GM12865 (cell line): ENCODE measurements at regions not wholly inside any gene's neighbourhood (a gene's known extent, or its start where the extent isn't known, plus 50 kb on each side); places are given as distances from the start of the nearest gene placed in this dataset.

Experiments
- DNase-seq: peaks from one replicate; pipeline ENCODE4 v3.0.0; 2010; ENCODE audit warnings: low read depth
- H3K4me3 ChIP-seq: 2 replicates; pipeline ENCODE4 v1.5.1; 2011; ENCODE audit warnings: mild to moderate bottlenecking, low read depth, low read length, control low read depth
- TF ChIP-seq, protein P1 (sequence below): IDR thresholded peaks from 2 replicates; pipeline ENCODE4 v1.5.1; 2011; ENCODE audit warnings: low read length, control low read depth, low read depth, inconsistent platforms; ENCODE audit not compliant: insufficient read depth; ENCODE audit errors: missing control alignments

DNA sequence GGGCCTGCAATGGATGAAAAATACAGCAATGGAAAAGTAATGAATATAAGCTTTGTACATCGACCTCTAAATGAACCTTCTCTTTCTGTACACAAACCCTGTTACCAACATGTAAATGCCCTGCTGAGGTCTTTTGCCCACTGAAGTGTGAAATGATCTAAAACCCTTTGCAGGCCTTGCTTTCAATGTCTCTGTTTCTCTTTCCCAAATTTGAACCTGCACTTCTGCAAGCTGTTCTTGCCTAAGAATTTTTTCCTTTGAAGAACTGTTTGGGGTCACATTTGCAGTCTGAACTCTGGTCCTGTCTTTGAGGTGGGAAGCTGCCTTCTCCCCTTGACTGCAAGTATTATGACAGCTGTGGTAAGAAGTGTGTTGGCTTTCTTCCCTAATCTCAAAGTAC is 1237.1 kb downstream of the FAM181B start:
- DNase-seq = no peak
- H3K4me3 ChIP-seq = no peak overlapping the region
- TF ChIP-seq, protein P1, sequence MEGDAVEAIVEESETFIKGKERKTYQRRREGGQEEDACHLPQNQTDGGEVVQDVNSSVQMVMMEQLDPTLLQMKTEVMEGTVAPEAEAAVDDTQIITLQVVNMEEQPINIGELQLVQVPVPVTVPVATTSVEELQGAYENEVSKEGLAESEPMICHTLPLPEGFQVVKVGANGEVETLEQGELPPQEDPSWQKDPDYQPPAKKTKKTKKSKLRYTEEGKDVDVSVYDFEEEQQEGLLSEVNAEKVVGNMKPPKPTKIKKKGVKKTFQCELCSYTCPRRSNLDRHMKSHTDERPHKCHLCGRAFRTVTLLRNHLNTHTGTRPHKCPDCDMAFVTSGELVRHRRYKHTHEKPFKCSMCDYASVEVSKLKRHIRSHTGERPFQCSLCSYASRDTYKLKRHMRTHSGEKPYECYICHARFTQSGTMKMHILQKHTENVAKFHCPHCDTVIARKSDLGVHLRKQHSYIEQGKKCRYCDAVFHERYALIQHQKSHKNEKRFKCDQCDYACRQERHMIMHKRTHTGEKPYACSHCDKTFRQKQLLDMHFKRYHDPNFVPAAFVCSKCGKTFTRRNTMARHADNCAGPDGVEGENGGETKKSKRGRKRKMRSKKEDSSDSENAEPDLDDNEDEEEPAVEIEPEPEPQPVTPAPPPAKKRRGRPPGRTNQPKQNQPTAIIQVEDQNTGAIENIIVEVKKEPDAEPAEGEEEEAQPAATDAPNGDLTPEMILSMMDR = no peak

DNA sequence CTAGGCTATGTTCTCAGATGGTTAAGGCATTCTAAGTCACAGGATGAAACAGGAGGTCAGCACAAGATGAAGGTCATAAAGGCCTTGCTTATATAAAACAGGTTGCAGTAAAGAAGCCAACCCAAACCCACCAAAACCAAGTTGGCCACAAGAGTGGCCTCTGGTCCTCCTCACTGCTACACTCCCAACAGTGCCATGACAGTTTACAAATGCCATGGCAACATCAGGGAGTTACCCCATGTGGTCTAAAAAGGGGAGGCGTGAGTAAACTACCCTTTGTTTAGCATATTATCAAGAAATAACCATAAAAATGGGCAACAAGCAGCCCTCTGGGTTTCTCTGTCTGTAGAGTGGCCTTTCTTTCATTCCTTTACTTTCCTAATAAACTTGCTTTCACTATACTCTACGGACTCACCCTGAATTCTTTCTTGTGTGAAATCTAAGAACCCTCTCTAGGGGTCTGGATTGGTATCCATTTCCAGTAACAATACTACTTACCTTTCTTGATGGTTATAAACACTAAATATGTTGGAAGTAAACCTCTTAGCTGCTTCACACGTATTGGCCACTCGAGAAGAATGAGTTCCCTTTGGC is 1237.9 kb downstream of the FAM181B start:
- no peak overlapping the region for H3K4me3 ChIP-seq
- no peak for DNase-seq
- TF ChIP-seq, protein P1 = no peak

DNA sequence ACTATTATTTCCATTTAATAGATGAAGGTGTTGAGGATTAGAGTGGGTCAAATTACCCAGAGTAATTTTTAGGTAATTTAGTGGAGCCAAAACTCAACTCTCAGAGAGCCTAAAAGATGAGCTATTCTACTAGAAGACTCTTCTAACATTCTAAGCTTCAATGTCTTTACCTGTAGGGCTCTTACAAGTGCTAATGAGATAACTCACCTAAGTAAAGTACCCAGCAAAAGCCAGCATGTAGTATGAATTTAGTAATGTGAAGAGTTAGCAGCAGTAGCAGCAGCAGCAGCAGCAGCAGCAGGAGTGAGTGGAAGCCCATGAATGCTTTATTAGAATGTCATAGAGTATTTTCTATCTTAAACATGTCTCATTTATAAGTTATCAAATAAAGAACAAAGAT is 1239.2 kb downstream of the FAM181B start:
- no peak for DNase-seq
- H3K4me3 ChIP-seq = no peak overlapping the region
- TF ChIP-seq, protein P1 = no peak

DNA sequence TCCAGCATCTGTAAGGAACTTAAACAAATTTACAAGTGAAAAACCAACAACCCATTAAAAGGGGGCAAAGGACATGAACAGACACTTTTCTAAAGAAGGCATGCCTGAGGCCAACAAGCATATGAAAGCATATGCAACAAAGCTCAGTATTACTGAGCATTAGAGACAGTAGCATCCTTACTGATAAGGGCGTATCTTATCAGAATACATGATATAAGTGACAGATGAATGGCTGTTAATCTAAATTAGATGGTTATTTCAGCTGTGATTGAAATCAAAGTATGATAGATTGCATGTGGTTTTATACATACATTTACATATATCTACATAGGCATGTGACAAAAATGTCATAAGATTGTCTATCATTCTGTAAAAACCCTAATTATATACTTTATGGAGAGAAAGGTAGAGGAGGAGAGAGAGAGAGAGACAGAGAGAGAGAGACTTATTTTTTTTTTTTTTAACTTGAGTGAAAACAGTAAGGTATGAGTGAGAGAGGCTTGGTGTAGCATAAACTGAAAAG is 1240.7 kb downstream of the FAM181B start:
- DNase-seq = no peak
- H3K4me3 ChIP-seq = no peak overlapping the region
- TF ChIP-seq, protein P1 = no peak

DNA sequence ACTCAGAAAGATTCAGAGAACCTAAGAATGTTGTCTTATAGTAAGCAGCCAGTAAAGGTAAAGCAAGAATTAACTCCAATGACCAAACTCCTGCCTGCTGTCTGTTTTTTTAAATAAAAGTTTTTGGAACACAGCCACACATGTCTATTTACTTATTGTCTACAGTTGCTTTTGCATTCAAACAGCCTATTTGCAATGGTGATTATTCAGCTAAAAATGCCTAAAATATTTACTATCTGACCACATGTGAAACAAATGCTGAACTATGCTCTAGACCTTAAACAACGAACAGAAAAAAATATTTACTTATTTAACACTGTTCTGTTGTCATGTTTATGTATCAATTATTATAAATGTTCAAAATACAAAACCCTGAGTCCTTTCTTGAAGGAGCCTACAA is 1246.6 kb downstream of the FAM181B start:
- TF ChIP-seq, protein P1 = no peak
- no peak overlapping the region for H3K4me3 ChIP-seq
- DNase-seq = no peak

DNA sequence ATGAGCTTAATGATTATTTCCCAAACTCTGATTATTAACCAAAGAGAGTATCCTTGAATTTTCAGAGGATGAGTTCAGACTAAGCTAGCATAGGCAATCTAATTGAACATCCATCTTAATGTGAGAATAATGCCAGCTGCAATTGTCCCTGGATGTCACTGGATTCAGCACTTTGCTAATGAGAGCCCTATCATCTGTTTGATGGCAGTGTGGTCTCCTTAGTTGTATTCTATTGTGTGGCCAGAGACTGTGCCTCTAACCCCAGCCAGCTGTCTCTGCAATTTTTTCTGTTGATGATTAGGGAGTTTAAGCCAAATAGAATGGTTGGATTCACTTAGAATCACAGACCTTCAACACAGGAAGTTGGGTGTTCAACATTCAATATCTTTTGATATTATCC is 1249.5 kb downstream of the FAM181B start:
- TF ChIP-seq, protein P1 = no peak
- DNase-seq = no peak

DNA sequence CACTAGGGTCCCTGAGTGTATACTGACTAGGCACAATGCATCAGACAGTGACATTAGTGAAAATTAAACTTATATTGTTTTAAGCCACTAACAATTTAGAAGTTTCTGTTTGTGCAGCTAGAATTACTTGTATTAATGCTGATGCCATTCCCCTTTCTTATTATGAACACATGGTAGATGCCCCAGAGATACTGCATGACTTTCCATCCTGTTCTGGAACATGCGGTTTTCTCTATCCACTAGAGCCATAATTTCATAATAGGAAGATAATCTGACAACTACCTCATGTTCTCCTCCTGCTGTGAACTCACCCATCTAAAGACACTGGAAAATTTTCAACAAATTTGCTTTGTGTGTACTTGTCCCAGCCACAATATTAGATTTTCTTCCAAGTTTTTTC is 1256.4 kb downstream of the FAM181B start:
- TF ChIP-seq, protein P1 = no peak
- no peak for DNase-seq

More for the DNA sequence above, 1249.5 kb downstream of the FAM181B start:
- no peak overlapping the region for H3K4me3 ChIP-seq

More for the DNA sequence above, 1256.4 kb downstream of the FAM181B start:
- H3K4me3 ChIP-seq = no peak overlapping the region
